Endothelial cell of umbilical vein (primary cell): ENCODE measurements at regions not wholly inside any gene's neighbourhood (a gene's known extent, or its start where the extent isn't known, plus 50 kb on each side); places are given as distances from the start of the nearest gene placed in this dataset.

Source experiments
- JUN ChIP-seq: IDR thresholded peaks from 2 replicates; pipeline ENCODE4 v1.6.1; 2011; ENCODE audit warnings: borderline replicate concordance, low read depth; ENCODE audit not compliant: insufficient read length, insufficient read depth
- TF ChIP-seq, protein P1 (sequence below), 2 donors: IDR thresholded peaks; 1 replicate in 1 of 2; 2 replicates in 1 of 2; pipeline ENCODE4 v1.5.1; 2011; ENCODE audit warnings: low read length in 2 of 2, mild to moderate bottlenecking in 2 of 2, moderate library complexity in 2 of 2, control low read depth in 1 of 2, inconsistent platforms in 1 of 2, low read depth in 1 of 2; ENCODE audit not compliant: insufficient read depth in 1 of 2; ENCODE audit errors: extremely low read depth in 1 of 2

DNA sequence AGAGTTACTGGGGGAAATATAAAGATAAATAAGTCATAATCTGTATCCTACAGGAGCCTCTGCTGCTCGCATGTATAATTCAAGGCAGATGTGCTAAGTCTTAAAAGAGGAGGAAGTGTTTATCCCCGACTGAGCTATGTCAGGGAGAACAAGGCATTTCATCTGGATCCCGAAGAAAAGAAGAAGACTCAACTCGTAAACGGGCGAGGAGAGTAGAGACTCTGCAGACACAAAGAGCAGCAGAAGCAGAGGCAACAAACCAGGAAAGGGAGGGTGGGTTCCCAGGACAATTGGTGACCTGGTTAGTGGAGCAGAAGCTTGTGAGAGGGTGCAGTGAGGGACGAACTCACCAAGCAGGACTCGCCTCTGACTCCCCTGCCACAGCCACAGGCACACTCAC is 368.6 kb downstream of the EIPR1 start:
- TF ChIP-seq, protein P1, sequence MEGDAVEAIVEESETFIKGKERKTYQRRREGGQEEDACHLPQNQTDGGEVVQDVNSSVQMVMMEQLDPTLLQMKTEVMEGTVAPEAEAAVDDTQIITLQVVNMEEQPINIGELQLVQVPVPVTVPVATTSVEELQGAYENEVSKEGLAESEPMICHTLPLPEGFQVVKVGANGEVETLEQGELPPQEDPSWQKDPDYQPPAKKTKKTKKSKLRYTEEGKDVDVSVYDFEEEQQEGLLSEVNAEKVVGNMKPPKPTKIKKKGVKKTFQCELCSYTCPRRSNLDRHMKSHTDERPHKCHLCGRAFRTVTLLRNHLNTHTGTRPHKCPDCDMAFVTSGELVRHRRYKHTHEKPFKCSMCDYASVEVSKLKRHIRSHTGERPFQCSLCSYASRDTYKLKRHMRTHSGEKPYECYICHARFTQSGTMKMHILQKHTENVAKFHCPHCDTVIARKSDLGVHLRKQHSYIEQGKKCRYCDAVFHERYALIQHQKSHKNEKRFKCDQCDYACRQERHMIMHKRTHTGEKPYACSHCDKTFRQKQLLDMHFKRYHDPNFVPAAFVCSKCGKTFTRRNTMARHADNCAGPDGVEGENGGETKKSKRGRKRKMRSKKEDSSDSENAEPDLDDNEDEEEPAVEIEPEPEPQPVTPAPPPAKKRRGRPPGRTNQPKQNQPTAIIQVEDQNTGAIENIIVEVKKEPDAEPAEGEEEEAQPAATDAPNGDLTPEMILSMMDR (IDR thresholded peaks at IDR 0.05; ENCODE audit: extremely low read depth in 1 of 2, insufficient read depth in 1 of 2, low read depth in 1 of 2, low read length in 2 of 2), result no peak
- TF ChIP-seq JUN, result no peak
